Prostate gland (tissue), 2 donors: ENCODE measurements at regions not wholly inside any gene's neighbourhood (a gene's known extent, or its start where the extent isn't known, plus 50 kb on each side); places are given as distances from the start of the nearest gene placed in this dataset.

ENCODE experiments used
- POLR2A ChIP-seq: fragments of 450-650 bp; IDR thresholded peaks from one replicate; pipeline ENCODE4 v1.6.1; 2016; ENCODE audit warnings: antibody characterized with exemption, mild to moderate bottlenecking
- POLR2AphosphoS5 ChIP-seq: sonication (generic); formaldehyde crosslinking; IDR thresholded peaks from one replicate; pipeline ENCODE4 v1.6.1; 2017; ENCODE audit warnings: antibody characterized with exemption
- TF ChIP-seq, protein P1 (sequence below), 4 experiments: fragments of 200-600 bp in 2 of 4; fragments of 450-650 bp in 2 of 4; sonication (generic) in 2 of 4; IDR thresholded peaks; 1 replicate in 3 of 4; 2 replicates in 1 of 4; pipeline ENCODE4 v1.5.1; 2016 to 2019; ENCODE audit warnings: antibody characterized with exemption in 4 of 4, mild to moderate bottlenecking in 2 of 4, moderate library complexity in 2 of 4

DNA sequence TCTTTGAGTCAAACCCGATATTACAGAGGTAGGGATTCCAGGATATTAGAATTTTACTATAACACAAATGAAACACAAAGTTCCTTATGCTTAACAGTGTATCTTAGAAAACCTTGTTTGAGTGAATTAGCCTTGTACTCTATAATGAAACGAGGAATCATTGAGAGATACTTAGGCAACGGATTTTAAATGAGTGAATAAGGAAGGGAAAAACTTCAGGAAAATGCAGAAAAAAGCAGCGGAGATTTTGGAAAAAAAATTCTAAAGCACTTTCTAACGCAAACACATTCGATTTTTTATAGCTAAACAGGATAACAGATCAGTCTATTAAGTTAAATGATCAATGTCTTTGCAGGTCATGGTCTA lies 137.3 kb downstream of the HFE start:
- TF ChIP-seq POLR2AphosphoS5 (no peak), POLR2A (no peak)
- TF ChIP-seq, protein P1, sequence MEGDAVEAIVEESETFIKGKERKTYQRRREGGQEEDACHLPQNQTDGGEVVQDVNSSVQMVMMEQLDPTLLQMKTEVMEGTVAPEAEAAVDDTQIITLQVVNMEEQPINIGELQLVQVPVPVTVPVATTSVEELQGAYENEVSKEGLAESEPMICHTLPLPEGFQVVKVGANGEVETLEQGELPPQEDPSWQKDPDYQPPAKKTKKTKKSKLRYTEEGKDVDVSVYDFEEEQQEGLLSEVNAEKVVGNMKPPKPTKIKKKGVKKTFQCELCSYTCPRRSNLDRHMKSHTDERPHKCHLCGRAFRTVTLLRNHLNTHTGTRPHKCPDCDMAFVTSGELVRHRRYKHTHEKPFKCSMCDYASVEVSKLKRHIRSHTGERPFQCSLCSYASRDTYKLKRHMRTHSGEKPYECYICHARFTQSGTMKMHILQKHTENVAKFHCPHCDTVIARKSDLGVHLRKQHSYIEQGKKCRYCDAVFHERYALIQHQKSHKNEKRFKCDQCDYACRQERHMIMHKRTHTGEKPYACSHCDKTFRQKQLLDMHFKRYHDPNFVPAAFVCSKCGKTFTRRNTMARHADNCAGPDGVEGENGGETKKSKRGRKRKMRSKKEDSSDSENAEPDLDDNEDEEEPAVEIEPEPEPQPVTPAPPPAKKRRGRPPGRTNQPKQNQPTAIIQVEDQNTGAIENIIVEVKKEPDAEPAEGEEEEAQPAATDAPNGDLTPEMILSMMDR (IDR thresholded peaks at IDR 0.05) = no peak
